ENCODE measurements at regions not wholly inside any gene's neighbourhood (a gene's known extent, or its start where the extent isn't known, plus 50 kb on each side); places are given as distances from the start of the nearest gene placed in this dataset.

GRCh38 chr17:56739776-56740175 is 93.9 kb downstream of the C17orf67 start:
- 43% methylated on average over 6 of the region's 6 CpGs for WGBS (ENCODE audit: missing lambda C conversion rate)
- Histone ChIP-seq H3K9me3 (peaks cover 3% of the 10 kb centered on the region; the same call in 1 of the 3 replicates), H3K27ac (no peak overlapping the region), H3K4me1 (no peaks in the 10 kb centered on the region), H3K4me2 (no peak overlapping the region), H3K4me3 (no peak overlapping the region)
- POLR2A ChIA-PET, result no interaction called here
- TF ChIP-seq ZSCAN20 (CRISPR knock-in tag; IDR thresholded peaks at IDR 0.05) (no peak), FOXS1 (CRISPR knock-in tag; IDR thresholded peaks at IDR 0.05) (no peak), HES2 (IDR thresholded peaks at IDR 0.05) (no peak), CHD4 (IDR thresholded peaks at IDR 0.05; ENCODE audit: borderline replicate concordance) (no peak), HOXB13 (CRISPR knock-in tag; IDR thresholded peaks at IDR 0.05; ENCODE audit: low read depth) (no peak), TFCP2L1 (CRISPR knock-in tag; IDR thresholded peaks at IDR 0.05) (no peak), CBX8 (IDR thresholded peaks at IDR 0.05) (no peak), BHLHE40 (IDR thresholded peaks at IDR 0.05; ENCODE audit: low read depth, low read length) (no peak), GATA3 (IDR thresholded peaks at IDR 0.05; ENCODE audit: borderline replicate concordance) (no peak), POLR2AphosphoS2 (conservative IDR thresholded peaks at IDR 0.05; ENCODE audit: low read length) (no peak)
- TF ChIP-seq, protein P1, sequence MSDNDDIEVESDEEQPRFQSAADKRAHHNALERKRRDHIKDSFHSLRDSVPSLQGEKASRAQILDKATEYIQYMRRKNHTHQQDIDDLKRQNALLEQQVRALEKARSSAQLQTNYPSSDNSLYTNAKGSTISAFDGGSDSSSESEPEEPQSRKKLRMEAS (IDR thresholded peaks at IDR 0.05), result no peak
- TF ChIP-seq, protein P2, sequence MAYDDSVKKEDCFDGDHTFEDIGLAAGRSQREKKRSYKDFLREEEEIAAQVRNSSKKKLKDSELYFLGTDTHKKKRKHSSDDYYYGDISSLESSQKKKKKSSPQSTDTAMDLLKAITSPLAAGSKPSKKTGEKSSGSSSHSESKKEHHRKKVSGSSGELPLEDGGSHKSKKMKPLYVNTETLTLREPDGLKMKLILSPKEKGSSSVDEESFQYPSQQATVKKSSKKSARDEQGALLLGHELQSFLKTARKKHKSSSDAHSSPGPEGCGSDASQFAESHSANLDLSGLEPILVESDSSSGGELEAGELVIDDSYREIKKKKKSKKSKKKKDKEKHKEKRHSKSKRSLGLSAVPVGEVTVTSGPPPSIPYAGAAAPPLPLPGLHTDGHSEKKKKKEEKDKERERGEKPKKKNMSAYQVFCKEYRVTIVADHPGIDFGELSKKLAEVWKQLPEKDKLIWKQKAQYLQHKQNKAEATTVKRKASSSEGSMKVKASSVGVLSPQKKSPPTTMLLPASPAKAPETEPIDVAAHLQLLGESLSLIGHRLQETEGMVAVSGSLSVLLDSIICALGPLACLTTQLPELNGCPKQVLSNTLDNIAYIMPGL (CRISPR knock-in tag; IDR thresholded peaks at IDR 0.05; ENCODE audit: borderline replicate concordance), result no peak
- TF ChIP-seq, protein P3, sequence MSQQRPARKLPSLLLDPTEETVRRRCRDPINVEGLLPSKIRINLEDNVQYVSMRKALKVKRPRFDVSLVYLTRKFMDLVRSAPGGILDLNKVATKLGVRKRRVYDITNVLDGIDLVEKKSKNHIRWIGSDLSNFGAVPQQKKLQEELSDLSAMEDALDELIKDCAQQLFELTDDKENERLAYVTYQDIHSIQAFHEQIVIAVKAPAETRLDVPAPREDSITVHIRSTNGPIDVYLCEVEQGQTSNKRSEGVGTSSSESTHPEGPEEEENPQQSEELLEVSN (IDR thresholded peaks at IDR 0.05; ENCODE audit: borderline replicate concordance, low read depth), result no peak
- CTCF ChIA-PET, result interaction anchor here (1.3 to 1.5 kb wide), 4 partner anchors 24 to 148 kb away, joined by 3 to 6 read pairs (median 4); no protein-coding TSS in a partner anchor
- DNase-seq (ENCODE audit: low read depth in 1 of 2, low spot score in 1 of 2) (no peak), ATAC-seq (no peak), FAIRE-seq (no peak)

DNA sequence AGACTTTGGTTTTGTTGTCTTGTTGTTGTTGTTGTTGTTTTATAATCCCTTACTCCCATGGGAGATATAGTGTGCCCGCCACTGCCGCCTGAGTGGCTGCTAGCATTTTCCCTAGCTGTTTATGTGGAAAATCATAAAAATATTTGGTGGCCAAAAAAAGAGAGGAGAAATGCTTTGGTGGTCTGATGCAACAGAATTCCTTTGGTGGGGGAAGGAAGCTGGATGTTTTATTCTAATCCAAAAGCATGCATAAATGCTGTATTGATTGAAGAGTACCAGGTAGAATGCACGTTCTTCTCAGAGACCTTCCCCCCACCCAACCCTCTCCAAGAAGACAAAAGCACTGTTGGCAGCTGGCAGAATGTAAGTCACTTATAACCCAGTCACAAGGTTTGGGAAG is 93.2 kb downstream of the C17orf67 start:
- 41% methylated on average over 3 of the region's 3 CpGs for WGBS (ENCODE audit: missing lambda C conversion rate)
- Histone ChIP-seq H3K4me2 (no peak overlapping the region), H3K9me3 (peaks cover 3% of the 10 kb centered on the region; the same call in 1 of the 3 replicates), H3K27ac (no peak overlapping the region), H3K4me1 (no peaks in the 10 kb centered on the region), H3K4me3 (no peak overlapping the region)
- DNase-seq (ENCODE audit: low read depth in 1 of 2, low spot score in 1 of 2) (no peak), ATAC-seq (no peak), FAIRE-seq (no peak)
- POLR2A ChIA-PET, result no interaction called here
- CTCF ChIA-PET, result interaction anchor here (1.0 to 1.5 kb wide), 5 partner anchors 25 to 148 kb away, joined by 3 to 6 read pairs (median 4); no protein-coding TSS in a partner anchor
- TF ChIP-seq MAFK (IDR thresholded peaks at IDR 0.05; ENCODE audit: partially characterized antibody) (no peak), HOXB5 (CRISPR knock-in tag; IDR thresholded peaks at IDR 0.05) (no peak), FOSB (CRISPR knock-in tag; IDR thresholded peaks at IDR 0.05) (no peak), EHF (CRISPR knock-in tag; IDR thresholded peaks at IDR 0.05) (no peak), MAZ (IDR thresholded peaks at IDR 0.05; ENCODE audit: borderline replicate concordance, low read depth, low read length) (no peak)
- TF ChIP-seq, protein P4, sequence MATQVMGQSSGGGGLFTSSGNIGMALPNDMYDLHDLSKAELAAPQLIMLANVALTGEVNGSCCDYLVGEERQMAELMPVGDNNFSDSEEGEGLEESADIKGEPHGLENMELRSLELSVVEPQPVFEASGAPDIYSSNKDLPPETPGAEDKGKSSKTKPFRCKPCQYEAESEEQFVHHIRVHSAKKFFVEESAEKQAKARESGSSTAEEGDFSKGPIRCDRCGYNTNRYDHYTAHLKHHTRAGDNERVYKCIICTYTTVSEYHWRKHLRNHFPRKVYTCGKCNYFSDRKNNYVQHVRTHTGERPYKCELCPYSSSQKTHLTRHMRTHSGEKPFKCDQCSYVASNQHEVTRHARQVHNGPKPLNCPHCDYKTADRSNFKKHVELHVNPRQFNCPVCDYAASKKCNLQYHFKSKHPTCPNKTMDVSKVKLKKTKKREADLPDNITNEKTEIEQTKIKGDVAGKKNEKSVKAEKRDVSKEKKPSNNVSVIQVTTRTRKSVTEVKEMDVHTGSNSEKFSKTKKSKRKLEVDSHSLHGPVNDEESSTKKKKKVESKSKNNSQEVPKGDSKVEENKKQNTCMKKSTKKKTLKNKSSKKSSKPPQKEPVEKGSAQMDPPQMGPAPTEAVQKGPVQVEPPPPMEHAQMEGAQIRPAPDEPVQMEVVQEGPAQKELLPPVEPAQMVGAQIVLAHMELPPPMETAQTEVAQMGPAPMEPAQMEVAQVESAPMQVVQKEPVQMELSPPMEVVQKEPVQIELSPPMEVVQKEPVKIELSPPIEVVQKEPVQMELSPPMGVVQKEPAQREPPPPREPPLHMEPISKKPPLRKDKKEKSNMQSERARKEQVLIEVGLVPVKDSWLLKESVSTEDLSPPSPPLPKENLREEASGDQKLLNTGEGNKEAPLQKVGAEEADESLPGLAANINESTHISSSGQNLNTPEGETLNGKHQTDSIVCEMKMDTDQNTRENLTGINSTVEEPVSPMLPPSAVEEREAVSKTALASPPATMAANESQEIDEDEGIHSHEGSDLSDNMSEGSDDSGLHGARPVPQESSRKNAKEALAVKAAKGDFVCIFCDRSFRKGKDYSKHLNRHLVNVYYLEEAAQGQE (IDR thresholded peaks at IDR 0.05), result no peak
- TF ChIP-seq, protein P1 (IDR thresholded peaks at IDR 0.05), result no peak
- TF ChIP-seq, protein P2 (CRISPR knock-in tag; IDR thresholded peaks at IDR 0.05; ENCODE audit: borderline replicate concordance), result no peak
